ENCODE measurements at regions not wholly inside any gene's neighbourhood (a gene's known extent, or its start where the extent isn't known, plus 50 kb on each side); places are given as distances from the start of the nearest gene placed in this dataset.

DNA sequence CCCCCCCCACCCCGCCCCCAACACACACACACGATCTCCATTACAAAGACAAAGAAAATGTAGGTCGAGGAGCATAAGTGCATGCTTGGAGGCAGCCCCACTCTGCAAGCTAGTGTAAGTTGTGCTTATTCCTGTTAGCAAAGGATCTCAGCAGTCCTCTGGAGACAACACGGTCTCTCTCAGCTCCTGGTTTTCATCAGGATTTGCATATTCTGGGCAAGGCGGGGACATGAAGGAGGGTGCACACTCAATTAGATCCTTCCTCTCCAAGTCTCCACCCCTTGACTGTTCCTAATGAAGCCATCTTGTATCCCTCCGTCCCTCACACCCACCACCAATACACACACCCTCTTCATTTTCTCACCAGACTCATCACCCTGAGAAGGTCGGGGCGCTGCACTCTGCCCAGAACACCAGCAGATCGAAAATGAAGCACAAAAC is 63.8 kb downstream of the MRPL46 start:
- no peak for DNase-seq

DNA sequence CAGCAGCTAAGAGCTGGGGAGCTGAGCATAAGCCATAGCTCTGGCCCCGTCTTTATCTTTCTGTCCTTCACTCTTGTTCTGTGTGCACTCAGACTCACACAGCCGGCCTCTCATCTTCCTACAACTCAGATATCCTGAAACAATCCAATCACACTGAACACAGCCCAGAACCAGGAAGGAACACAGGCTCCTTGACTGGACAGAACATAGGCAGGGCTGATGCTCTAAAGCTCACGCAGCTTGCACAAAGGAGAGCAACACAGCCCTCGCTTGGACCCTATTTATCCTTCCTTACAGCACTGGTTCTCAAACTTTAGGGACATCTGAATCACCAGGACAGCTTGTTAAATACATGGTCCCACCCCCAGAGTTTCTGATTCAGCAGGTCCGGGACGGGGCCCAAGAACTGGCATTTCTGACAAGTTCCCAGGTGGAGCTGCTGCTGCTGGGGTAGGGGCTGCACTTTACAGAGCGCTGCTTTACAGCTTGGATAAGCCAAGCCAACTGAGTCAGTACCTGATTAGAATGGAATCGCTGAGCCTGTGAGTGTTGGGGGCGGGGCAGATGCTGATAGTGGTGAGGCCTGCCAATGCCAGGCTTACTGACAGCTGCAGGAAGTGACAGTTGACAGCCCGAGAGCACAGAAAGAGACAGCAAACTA is 65.1 kb downstream of the MRPL46 start:
- no peak for DNase-seq

DNA sequence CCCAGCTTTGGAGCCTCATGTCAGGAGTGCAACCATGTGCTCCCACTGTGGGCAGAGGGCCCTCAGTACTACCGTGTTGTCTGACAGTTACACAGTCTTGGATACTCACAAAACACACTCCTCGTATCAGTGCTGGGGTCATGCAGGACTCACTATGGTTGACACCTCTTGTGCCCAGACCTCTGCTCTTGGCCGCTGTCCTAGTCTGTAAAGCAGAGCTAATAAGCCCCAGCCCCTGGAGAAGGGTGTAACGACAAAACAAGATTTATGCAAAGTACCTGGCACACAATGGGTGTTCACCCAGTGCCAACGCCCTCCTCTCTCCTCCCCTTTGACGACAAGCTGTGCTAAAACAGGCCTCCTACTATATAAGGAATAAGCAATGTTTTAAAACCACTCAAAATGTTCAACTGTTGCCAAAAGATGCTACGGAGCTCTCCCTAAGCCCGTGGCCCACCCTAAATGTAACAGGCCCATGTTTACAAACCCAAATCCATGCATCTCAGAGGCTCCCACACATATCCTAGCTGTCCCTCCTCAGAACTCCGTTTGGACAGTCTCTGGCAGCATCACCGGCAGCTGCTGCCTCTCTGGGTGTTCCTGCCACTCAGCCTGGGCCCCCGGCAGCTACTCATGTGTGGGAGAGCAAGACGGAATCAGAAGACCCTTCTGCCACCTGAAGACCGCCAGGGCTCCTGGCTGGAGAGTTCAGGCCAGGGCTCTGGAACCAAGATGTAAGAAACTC is 65.8 kb downstream of the MRPL46 start:
- DNase-seq, result no peak

- DNase-seq, result no peak
Measured at GRCh38 chr15:88400591-88401250, 66.5 kb downstream of the MRPL46 start.

DNA sequence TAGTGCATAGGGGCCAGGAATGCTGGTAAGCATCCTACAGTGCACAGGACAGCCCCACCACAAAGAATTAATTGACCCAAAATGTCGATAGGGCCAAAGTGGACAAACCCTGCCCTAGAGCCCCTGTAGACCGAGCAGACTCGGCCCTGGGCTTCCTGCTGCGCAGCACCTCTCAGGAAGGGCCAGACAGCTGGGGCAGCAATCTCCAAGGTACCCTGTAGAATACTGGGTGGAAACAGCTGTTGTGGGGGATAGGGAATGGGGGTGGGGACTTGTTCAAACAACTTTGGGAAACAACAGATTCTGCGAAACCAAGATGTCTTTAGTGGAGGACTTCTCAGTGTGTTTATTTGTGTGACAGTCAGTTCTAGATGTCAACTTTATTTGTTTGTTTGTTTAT is 67.1 kb downstream of the MRPL46 start:
- DNase-seq, result no peak

- DNase-seq, result no peak
Measured at GRCh38 chr15:88399021-88399685, 68.0 kb downstream of the MRPL46 start.

GRCh38 chr15:88398011-88398410 is 69.2 kb downstream of the MRPL46 start:
- DNase-seq, result no peak

GRCh38 chr15:88397506-88397905 is 69.7 kb downstream of the MRPL46 start:
- no peak for DNase-seq

DNA sequence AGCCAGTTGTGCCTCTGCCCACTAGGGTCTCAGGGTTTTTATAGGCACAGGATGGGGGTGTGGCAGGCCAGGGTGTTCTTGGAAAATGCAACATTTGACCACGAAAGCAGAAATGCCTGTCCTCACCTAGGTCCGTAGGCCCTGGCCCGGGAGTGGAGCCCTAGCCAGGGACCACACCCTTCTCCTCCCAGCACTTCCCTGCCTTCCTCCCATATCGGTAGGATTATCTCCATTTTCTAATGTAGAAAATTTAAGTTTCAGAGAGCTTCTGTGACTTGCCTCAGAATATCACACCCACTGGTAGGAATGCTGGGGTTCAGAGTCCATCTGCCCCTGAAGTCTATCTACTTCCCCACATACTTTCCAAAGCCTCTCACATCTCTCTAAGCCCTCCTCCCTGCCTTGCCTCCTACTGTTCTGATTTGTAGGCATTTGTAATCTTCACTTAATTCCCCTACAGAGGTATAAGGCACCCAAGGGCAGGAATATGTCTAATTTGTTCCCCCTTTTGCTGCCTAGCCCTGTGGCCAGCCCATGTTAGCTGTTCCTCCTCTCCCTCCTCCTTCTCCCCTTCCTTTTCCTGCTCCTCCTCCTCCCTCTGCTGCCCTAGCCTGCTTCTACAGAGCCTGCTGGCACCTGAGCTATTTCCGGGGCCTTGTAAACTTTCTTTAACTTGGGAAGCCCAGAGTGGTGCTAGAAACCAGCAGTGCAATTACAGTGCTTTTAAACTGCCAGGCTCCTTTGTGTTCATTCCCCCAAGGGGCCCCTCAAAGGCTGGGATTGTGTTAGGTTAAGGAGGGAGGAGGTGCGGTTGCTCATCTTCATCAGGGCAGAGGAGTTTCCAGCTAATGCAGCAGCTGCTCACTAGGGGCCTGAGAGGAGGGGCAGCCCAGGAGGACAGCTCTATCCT is 71.1 kb downstream of the MRPL46 start:
- DNase-seq, result no peak

DNA sequence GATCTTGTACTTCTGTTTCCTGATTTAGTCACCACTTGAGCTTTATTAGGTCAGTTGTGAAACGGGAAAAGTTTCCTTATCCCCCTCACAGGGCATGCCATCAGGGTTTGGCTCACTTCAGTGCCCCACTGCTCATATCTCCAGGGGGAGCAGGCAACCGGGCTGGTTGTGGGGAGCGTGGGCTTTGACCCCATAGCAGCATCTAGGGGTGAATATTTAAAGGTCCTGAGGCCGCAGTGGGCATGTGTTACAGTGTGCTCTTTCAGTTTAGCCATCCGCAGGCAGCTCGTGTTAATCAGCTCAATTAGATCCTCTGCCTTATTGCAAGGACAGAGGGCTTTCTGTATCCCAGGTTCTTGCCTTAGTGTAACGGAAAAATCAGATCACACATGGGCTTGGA is 71.9 kb downstream of the MRPL46 start:
- DNase-seq, result no peak

GRCh38 chr15:88394553-88395145 is 72.5 kb downstream of the MRPL46 start:
- DNase-seq, result no peak

DNA sequence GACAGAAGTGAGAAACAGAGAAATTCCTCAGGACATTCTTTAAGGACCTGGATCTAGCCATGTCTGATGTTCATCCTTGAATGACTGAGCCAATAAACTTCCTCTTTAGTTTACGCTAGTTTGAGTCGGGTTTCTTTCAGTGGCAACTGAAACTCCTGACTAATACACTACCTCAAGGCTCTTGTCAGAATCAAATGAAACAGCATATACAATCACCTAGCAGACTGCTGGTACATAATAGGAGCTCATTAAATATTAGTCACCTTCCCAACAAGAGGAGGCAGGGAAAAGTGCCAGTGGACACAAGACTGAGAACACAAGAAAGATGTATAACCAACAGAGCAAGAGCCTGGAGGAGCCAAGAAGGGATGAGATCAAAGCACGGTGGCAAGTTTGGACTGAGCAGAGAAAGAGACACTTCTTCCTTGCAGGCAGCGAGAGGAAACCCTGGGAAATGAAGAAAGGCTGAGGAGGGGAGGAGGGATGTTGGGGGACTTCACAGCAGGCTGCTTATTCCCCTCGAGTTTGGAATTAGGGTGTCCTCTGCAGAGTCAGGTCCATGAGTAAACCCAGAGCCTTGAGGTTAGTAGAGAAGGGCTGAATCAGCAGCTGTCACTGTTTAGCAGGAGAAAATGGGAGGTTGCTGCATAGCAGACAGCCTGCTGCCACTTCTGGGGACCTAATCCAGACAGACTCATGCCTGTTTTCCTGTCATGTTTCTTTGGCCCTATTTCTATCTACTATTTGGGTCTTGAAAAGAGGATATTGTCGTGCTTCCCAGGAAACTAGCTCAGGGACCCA is 73.3 kb downstream of the MRPL46 start:
- DNase-seq, result no peak

GRCh38 chr15:88391700-88392099 is 75.5 kb downstream of the MRPL46 start:
- no peak for DNase-seq

DNA sequence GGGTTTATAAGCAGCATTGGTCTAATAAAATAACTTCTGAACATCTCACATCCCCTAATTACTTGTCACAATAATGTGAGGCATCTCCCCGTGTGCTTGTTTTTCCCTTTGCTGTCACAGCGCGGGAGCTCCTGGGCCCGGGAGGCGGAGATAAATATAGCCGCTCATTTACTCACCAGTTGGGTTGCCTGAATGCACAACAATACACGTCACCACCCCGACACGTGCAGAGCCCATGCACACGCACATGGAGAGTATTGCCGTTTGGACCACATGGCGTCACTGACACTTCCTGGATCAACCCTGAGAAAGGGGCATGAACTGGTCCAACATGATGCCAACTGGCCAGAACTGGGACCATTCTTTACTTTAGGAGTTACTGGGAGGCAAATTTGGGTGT is 76.2 kb downstream of the MRPL46 start:
- DNase-seq, result no peak

DNA sequence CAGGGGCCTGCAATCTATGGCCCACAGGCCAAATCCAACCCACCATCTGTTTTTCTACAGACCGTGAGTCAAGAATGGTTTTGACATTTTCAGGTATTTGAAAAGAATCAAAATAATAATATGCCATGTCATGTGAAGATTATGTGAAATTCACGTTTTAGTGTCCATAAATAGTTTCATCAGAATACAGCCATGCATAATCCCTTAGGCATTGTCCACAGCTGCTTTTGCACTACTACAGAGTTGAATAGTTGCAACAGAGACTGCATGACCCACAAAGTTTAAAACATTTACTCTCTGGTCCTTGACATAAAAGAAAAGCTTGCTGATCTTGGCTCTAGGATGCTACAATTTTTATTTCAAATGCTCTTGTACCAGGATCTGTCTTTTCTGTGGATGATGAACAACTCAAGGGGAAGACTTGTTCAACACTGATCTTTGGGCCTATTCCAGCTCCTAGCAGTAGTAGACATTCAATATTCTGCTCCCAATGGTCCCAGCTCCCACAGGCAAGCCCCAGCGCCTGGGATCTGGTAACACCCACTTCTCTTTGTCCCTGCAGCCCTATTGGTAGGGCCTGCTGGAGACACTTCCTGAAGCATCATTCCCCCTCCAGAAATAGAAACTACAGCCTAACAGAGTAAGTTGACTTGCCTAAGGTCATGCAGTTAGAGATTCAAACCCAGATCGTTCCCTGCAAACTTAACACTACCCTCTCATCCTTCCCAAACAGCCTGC is 76.9 kb downstream of the MRPL46 start:
- DNase-seq, result no peak

DNA sequence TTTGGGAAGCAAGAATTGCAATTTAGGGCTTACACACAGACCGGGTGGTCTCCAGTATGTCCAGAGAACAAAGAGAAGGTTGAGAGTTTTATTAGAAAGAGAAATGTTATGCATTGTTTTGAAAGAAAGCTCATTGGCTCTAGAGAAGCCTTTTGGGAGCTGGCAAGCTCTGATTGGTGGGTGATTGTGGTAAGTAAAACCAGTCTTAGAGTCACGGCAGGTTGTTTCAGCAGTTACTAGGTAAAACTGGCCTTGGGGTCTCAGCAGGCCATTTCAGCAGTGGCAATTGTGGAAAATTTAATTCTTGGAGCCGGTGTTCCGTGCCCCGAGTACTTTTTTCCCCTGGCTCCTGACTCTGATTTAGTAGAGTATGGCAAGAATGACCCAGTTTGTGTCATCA is 78.1 kb downstream of the MRPL46 start:
- no peak for DNase-seq

DNA sequence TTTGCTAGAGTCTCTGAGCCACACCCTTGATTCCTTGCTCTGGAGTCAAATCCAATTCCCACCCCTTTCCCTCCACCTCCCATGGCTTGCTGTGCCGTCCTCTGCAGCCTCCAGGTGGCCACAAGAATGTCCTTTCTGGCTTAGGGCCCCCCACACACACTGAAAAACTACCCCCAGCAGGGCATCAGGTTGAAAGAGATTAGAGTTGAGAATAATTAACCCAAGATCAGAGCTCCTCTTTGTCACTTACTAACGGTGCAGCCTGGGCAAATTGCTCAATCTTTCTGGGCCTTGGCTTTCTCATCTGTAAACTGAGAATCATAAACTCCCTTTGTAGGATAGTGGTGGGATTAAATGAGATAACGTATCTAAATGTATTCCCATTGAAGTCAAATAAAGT is 78.5 kb downstream of the MRPL46 start:
- DNase-seq, result no peak

DNA sequence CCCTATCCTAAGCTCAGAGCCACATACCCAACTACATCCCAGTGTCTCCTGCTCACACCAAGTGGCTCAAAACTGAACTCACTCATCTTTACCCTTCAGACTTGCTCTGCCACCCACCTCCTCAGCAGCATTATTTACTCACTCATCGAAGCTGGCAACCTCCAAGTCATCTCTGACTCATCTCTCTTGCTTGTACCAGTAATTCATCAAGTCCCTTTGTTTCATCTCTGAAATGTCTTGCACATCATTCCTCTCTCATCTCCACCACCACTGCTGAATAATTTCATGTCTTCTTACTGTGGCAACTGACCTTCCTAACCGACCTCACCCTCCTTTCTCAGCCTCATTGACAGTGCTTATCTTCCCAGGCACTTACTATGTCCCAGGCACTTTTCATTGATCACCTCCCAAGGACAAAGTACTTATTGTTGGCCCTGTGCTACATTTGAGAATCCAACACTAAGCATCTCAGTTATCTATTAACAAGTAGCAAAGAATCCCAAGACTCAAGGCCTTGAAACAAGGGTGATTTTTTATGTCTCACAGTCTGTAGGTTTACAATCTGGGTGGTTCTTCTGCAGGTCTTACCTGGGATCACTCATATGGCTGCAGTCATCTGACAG is 82.0 kb downstream of the MRPL46 start:
- no peak for DNase-seq

- DNase-seq, result no peak
Measured at GRCh38 chr15:88383354-88383753, 83.8 kb downstream of the MRPL46 start.

GRCh38 chr15:88382482-88382983 is 84.7 kb downstream of the MRPL46 start:
- DNase-seq, result no peak
